Muscle of back (tissue), 3 donors: ENCODE measurements at regions not wholly inside any gene's neighbourhood (a gene's known extent, or its start where the extent isn't known, plus 50 kb on each side); places are given as distances from the start of the nearest gene placed in this dataset.

Experiments
- DNase-seq, 3 donors: peaks; one replicate each; pipeline versions ENCODE4 v3.0.0 to v3.0.0-alpha.2; 2013

GRCh38 chr1:22264464-22265341 lies 121.8 kb upstream of the WNT4 start:
- no peak for DNase-seq

GRCh38 chr1:22266141-22266540 lies 123.2 kb upstream of the WNT4 start:
- no peak for DNase-seq

- no peak for DNase-seq
These were observed 124.7 kb upstream of the WNT4 start for GRCh38 chr1:22267413-22268175.

- no peak for DNase-seq
These were observed 125.4 kb upstream of the WNT4 start for GRCh38 chr1:22268327-22268726.

- no peak for DNase-seq
These were observed 129.2 kb upstream of the WNT4 start for GRCh38 chr1:22271847-22272801.

- no peak for DNase-seq
These were observed 131.1 kb upstream of the WNT4 start for GRCh38 chr1:22273686-22274681.

- DNase-seq: no peak
These were observed 132.3 kb upstream of the WNT4 start for GRCh38 chr1:22275167-22275566.

GRCh38 chr1:22275626-22276395 lies 132.9 kb upstream of the WNT4 start:
- peak; percentile 16 to 46 (median 21) for DNase-seq

GRCh38 chr1:22276396-22276748 lies 133.5 kb upstream of the WNT4 start:
- no peak for DNase-seq

GRCh38 chr1:22277662-22278061 lies 134.8 kb upstream of the WNT4 start:
- DNase-seq: no peak

GRCh38 chr1:22279735-22280134 lies 136.8 kb upstream of the WNT4 start:
- no peak for DNase-seq

GRCh38 chr1:22280526-22280925 lies 137.6 kb upstream of the WNT4 start:
- no peak for DNase-seq

- no peak for DNase-seq
These were observed 138.8 kb upstream of the WNT4 start for GRCh38 chr1:22281521-22282363.

- DNase-seq: peak in 2 of 3 donors; percentile 27 to 69
These were observed 139.6 kb upstream of the WNT4 start for GRCh38 chr1:22282364-22282995.

- DNase-seq: no peak
These were observed 140.7 kb upstream of the WNT4 start for GRCh38 chr1:22283596-22283995.

- no peak for DNase-seq
These were observed 141.3 kb upstream of the WNT4 start for GRCh38 chr1:22284236-22284635.

GRCh38 chr1:22284906-22285548 lies 142.1 kb upstream of the WNT4 start:
- DNase-seq: no peak
